AG08396 (cell line): ENCODE measurements at regions not wholly inside any gene's neighbourhood (a gene's known extent, or its start where the extent isn't known, plus 50 kb on each side); places are given as distances from the start of the nearest gene placed in this dataset.

Experiments
- DNase-seq: peaks from one replicate; pipeline ENCODE4 v3.0.0; 2012; ENCODE audit warnings: low spot score, mixed read lengths

DNA sequence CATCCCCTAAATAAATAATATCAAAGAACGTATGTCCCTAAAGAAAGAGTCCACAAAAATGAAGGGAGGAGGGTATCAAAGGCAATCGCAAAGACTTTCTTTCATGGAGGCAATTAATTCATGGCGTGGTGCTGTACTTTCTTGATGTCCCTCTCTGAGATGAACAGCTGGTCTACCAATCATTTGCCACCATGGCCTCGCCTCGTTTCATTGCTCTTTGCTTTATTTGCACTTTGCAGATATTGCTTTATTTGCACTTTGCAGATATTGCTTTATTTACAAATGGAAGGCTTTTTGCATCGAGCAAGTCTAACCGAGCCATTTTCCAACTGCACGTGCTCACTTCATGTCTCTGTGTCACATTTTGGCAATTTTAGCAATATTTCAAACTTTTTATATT, 104.0 kb upstream of the PTCH1 start:
- DNase-seq, result no peak

DNA sequence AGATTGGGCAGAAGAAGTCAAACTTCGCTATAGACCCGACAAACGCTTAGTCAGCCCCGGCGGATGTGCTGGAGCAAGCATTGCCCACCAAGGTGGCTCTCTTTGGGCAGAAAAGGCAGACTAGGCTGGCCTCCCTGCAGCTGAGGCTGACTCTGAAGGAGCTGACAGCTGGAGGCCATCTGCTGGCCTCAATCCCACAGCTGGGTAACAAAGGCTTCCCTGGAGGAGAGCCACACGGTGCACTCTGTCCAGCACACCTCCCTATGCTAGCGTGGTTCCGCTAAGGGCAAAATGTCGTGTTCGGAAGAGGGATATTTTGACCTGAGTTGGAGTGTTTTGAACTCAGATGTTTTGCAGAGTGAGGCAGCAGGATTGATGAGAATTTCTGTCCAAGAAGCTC, 103.5 kb upstream of the PTCH1 start:
- no peak for DNase-seq

DNA sequence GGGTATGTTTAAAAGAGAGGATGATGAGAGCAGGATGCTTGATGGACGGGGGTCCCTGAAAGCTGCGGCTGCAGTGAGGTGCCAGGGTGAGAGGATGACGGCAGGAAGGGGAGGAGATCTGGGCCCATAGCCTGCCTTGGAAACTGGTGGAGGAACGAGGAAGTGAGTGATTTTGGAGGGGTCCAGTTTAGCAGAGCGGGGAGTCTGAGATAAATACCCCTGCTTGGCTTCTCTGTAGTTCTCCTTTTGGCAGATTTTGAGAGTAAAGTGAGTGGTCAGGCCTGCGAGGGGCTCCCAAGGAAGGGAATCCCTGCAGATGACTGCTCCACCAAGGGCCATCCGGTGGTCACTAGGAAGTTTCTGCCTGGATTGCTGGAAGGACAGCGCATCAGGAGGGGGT, 98.5 kb upstream of the PTCH1 start:
- no peak for DNase-seq

DNA sequence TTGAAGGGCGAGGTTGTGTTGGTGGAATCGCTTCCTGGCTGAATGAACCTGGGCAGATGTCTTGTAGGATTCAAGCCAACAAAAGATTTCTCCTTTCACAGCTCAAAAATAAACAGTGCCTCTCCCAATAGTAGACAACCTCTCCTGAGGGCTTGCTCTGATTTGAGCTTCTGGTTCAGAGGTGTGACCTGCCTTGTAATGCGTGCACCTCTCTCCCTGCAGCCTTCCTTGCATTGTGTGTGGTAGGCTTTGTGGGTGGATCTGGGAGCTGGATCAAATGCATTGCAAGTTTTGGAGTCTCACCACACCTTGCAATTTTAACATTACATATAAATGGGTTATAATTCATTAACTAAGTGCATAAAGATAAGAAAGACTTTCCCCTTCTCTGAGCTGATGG, 96.9 kb upstream of the PTCH1 start:
- no peak for DNase-seq

DNA sequence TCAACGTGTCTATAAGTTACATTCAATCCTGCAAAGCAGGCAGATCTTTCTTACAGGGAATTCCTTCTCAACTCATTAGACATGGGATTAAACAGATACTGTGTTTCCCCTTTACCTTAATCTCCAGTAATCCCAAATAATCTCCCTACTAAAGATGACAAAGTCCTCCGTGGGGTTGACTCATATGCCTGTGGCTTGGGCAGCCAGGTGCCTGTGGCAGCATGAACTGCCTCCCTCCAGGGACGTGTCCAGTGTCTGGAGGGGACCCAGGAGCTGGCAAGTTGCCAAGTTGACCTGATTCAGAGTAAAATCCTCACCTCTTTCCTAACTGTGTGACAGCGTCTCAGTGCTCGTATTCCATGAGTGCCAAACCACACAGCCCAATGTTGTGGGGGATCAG, 94.6 kb upstream of the PTCH1 start:
- no peak for DNase-seq

DNA sequence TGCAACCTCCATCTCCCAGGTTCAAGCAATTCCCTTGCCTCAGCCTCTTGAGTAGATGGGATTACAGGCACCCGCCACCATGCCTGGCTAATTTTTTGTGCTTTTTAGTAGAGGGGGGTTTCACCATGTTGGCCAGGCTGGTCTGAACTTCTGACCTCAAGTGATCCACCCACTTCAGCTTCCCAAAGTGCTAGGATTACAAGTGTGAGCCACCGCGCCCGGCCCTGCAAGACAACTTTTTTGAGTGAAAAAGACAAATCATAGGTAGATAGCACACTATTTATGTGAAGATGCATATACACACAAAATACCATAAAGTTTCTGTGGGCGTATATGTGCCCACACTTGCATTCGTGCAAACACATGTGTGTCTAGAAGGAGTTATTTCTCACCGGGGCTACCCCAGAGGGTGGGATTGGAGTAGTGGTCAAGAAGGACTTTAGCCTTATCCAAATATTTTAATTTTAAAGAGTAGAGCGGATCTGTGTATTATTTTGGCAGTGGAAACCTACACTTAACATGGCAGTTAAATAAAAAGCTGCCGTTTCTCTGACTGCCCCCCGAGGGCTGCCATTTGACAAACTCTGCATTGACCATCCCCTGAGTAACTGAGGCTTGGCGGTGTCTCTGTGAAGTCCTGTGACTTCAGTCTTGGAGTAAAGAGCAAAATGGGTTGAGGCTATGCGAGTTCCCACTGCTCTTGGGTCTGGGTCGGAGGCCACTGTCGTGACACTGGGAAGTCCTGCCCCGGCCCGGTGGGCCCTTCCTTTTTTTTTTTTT, 93.4 kb upstream of the PTCH1 start:
- no peak for DNase-seq

DNA sequence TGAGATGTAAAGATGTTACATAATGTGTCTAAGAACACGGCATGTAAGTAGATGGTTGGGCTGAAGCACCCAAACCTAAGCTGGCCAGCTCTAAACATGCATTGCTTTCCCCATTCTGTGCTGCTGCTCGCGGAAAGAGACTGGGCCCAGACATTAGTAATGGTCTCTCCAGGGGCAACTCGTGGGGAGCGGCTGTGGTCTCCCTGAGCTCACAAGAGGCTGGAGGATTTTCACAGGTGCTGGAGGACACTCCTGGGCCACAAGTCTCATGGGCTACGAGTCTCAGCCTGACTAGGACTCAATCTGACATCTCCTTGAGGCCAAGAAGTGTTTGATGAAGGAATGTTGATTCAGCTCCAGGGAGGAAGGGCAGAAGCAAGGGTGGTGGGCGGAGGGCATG, 92.7 kb upstream of the PTCH1 start:
- DNase-seq, result no peak

DNA sequence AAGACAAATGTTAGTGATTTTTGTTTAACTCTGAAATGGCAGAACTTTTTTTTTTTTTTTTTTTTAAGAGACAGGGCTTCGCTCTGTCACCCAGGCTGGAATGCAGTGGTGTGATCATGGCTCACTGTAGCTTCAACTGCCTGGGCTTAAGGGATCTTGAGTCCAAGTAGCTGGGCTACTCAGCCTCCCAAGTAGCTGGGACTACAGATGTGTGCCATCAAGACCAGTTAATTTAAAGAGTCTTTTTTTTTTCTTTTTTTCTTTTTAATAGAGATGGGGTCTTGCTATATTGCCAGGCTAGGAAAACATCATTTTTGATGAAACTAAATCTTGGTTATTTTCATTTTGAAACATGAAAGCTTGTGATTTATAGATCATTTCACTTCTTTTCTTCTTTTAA, 91.6 kb upstream of the PTCH1 start:
- DNase-seq, result no peak

DNA sequence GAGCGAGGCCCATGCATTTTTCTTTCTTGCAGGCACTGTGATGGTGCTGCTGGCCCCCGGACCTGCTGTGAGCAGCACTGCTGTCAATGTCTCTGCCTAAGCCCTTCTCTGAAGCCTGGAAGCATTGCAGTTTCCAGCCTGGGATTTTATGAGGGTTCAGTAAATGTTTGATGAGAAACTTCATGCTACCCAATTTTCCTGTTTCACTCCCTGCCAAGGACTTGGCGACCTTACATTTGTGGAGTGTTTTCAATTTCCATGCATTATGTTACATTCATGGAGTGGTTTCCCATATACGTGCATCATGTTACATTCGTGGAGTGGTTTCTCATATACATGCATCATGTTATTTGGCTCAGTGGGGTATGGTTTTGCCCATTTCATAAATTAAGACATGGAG, 90.7 kb upstream of the PTCH1 start:
- no peak for DNase-seq

DNA sequence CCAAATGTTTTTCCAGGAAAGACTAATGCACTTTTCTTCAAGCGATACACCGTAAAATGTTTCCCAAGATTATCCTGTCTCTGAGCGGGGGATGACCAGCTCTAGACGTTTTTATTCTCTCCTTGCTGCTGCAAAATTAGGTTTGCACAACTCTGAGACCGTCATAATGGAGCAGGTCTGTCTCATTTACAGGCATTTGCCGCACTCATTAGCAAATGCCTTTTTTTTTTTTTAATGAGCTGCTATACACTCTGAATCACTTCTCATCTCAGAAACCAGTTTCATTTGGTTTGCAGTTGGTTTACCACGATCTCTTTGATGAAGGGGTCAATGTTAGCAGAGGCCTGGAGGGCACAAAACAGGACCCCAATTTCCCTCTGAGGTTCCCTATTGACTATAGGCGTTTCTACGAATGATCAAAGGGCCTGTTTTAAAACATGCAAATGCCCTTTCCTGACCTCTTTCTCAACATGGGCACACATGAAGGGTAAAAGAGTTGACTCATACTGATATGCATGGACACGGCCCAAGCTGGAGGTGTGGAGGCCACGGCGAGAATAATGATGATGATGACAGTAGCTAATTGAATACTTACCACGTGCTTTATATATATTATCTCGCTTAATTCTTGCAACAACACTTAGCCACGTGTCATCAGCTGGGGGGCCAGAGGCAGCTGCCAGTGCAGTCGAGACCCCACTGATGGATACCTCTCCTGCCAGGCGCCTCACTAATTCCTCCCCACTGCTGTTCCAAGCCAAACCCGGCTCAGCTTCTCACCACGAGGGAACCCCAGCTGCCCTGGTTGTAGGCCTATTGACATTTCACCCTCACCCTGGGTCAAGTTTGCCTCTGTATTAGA, 89.9 kb upstream of the PTCH1 start:
- DNase-seq, result no peak

DNA sequence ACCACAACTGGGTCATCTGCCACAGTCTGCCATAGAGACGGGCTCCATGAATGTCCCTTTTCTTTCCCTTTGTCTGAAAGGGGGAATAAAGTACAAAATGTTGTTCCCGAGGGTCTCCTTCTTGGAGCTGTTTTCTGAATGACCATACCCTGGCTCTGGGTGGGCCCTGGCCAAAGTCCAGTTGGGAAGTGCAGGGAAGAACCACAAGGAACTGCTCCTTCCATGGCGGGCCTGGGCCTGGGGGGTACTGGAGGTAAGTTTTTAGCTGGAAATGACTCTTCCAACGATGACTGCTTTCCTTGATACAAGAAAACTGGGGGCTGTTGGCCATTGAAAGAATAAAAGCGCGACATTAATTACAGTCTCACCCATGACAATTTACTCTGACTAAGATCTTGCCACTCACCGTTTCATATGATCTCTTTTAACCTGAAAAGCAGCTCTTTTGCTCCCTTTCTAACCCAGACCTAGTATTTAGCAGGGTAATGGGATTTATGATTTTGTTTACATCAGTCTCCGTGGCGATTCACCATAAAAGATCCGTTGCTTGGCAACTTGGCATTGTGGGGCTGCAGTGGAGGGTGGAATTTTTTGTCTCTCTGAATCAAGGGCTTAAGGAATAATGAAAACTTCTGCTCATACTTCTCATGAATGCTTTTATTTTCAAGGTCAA, 89.2 kb upstream of the PTCH1 start:
- no peak for DNase-seq

DNA sequence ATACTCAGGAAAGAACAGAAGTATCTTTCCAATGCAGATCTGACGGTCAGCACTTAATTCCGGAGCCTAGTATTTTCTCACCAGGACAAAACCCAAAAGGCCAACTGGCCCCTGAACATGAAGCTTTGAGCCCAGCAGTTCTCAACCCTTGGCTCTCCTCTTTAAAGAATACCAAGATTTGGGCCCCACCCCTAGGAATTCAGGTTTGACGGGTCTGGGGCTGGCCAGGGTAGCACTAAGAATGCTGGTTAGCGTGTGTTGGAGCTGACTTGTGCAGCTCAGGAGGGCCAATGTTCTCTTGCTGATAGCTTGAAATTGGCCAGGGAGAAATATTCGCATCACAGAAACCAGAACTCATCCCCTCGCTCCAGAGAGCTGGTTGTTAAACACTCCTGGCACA, 88.3 kb upstream of the PTCH1 start:
- no peak for DNase-seq

DNA sequence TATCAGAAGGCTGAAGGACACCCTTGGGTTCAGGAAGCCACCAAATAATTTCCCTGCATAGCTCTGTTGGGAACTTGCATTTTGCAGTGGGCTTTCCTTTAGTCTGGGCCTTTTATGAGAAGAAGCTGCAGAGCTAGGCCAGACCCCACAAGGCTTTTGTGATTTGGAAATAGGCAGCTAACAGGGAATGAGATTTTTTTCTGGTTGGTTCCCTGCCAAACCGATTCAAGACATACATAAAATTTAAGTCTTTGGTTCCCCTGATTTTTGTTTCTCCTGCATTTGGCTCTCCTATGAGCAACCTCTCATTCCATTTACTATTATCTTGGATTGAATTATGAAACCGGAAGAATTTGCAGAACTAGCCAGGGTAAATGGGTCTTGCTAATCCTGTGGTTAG, 81.5 kb upstream of the PTCH1 start:
- no peak for DNase-seq

DNA sequence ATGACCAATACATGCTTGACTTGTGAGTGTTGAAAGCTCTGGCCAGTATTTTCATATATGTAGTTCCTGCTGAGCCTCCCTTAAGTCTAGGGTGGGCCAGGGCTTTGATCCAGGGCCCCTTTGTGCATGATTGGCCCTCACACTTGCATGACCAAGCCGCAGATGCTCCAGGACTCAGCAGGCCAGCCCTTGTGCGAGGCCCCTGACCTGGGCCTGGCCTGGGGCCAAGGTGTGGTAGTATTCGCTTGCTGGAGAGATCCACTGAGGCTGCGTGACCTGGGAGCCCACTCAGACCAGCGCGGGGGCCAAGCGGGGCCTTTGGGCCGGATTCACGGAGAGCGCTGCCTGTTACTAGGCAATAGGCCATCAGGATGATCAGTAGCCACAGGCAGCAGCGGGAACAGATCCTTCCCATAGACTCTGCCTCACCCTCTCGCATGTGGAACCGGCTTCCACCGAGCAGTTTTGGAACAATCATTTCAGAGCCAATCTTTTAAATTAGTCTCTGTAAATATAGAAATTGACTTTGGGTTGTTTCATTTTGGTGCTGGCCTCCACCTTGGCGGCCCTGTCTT, 79.0 kb upstream of the PTCH1 start:
- DNase-seq, result no peak

DNA sequence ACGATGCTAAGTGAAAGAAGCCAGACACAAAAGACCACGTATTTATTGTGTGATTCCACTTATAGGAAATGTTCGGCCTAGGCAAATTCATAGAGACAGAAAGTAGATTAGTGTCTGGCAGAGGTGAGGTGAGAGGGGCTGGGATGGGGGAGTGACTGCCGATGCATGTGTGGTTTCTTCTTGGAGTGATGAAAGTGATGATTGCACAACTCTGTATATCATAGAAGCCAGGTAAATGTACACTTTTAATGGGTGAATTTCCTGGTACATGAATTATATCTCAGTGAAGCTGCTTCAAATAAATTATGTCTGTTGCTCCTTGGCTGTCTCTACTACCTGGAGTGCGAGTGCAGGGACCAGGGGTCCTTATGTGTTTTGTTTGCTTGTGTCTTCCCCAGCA, 76.2 kb upstream of the PTCH1 start:
- DNase-seq, result no peak

DNA sequence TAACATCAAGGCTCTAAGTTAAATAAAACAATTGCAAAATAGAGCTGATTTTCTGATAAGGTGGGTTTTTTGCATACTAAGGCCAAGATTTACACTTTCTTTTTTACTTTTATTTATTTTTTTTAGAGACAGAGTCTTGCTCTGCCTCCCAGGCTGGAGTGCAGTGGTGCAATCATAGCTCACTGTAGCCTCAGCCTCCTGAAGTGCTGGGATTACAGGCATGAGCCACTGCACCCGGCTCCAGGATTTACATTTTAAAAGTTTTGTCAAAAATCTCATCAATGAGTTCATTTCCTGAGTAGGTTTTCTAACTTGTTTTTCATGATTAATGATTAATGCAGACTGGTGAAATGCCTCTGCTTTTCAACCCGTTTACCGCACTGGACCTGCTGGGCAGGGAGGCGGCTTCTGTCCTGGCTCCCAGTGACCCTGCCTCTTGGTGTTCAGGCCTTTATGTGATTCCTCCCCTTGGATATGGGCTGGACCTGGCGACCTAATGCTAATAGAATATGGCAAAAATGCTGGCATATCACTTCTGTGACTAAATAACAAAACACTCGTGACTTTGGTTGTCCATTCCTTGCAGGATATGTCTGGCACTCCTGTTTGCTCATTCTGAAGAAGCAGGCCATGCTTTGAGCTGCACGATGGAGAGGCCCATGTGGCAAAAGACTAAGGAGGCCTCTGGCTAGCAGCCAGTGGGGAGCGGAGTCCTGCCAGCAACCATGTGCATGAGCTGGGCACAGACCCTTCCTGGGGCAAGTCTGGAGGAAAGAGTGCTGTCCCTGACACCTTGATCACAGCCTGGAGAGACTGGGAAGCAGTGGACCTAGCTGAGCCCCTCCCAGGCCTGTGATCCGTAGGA, 72.2 kb upstream of the PTCH1 start:
- DNase-seq, result no peak

DNA sequence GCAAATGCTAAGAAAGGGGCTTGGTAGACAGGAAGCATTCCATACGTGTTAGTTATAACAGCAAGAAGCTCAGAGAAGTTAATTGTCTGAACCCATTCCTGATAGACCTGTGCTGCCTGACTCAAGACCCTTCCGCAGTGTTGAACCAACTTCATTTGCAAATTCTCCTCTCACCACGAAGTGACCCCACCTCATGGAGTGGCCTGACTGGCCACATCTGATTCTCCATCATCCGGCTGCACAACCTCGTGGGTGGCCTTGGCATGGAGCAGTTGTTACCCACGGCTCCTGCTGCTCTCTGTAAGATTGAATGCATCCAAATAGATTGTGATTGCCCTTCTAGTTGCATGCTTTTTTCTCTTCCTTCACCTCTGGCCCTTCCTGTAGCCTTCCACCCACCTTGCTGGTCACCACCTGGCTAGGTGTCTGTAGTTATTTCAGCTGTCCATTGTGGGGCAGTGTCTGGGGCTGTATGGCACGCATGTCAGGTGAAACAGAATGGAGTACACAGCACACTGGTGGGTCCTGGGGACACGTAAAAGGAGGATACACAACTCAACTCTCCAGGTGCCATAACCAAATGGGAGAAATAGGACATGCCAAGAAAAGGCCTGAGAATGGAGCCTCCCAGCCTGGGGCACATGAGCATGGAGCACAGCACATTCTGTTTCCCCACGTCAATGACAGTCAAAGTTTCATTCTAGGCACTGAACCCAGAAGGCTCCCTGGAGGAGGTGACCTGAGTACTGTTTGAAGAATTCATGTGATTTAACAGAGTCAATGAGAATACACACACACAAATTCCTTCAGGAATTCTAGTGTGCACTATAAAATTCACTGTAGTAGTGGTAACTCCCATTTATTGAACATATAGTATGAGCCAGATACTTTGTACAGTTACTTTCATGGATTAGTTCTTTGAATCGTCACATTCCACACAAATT, 70.5 kb upstream of the PTCH1 start:
- no peak for DNase-seq

DNA sequence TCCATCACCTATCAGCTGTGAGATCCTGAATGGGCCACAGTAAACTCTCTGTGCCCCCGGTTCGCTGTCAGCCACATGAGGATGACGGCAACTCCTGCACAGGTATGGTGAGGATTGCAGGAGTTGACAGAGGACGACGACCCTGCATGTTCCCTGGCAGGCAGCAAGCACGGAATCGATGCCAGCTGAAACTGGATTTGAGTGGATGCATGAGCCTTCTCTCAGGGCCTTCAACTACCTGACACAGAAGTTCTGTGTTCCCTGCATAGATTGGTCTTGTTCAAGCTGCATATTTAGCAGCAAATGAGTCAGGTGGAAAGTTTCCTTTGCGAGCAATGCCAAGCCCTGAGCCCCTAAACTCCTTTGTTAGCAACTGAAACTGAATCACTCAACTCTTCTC, 69.6 kb upstream of the PTCH1 start:
- DNase-seq, result no peak

DNA sequence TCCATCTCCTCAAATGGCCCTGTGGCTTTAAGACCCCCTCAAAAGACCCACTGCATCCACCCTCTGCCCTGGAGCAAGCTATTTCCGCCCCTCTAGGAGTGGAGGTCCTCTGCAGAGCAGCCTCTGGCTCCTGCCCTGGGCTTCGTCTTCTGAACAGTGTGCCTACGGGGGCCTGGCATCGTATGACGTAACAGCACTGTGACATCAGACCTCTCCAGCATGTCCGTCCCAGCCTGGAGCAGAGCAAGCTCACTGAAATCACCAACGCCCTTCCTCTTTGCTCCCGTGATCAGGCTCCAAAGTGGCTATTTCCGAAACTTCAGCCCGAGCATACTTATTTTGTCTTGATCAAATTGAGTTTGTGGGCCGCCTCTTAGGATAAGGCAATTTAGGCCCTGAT, 69.1 kb upstream of the PTCH1 start:
- DNase-seq, result no peak

DNA sequence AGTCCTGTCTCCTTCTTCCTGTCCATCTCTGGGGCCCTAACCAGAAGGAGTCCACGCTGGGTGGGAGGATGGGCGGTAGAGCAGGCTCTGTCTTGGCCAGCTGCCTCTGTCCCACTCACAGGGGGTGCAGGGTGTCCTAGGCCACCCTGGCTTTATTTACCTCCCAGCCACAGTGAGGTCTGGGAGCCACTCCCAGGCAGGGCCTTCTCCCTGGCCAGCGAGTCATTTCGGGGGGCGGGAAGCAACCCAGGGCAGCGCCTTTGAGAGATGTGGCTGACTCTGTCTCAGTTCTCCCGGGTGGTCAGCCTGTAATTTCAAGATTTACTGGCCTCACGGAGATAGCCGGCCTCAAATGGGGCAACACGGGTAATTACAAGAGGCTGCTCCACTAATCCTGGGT, 67.4 kb upstream of the PTCH1 start:
- no peak for DNase-seq

DNA sequence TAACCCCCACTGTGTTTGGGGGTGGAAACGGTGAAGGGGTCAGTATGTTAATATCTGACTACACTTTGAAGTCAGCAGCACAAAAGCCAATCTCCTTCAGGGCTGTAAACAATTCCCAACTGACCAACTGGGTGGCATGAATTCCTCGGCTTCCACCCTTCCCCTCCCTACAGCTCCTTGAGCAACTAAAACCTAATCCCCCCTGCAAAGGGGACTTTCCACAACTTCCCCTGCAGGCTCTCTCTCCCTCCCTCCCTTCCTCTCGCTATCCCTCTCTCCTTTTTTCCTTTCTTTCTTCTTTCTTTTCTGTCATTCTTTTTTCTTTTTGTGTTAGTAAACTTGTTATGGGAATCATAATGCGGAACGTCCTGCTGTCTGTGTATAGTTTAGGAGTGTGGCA, 65.1 kb upstream of the PTCH1 start:
- DNase-seq, result no peak
